Urinary bladder (tissue), 3 donors: ENCODE measurements at regions not wholly inside any gene's neighbourhood (a gene's known extent, or its start where the extent isn't known, plus 50 kb on each side); places are given as distances from the start of the nearest gene placed in this dataset.
"Not testable (repeated sequence)": the region's sequence is repeated elsewhere in the genome, so short reads cannot be mapped to it uniquely, and the experiment has no call there.

ENCODE experiments used
- DNase-seq: peaks from one replicate; pipeline ENCODE4 v3.0.0-alpha.2; 2015; ENCODE audit errors: extremely low spot score
- H3K27ac ChIP-seq: one replicate; pipeline ENCODE4 v1.5.1; 2013; ENCODE audit warnings: low read depth, mild to moderate bottlenecking, moderate library complexity
- H3K36me3 ChIP-seq: one replicate; pipeline ENCODE4 v1.6.1; 2013; ENCODE audit warnings: mild to moderate bottlenecking, moderate library complexity; ENCODE audit not compliant: insufficient read depth
- H3K4me1 ChIP-seq: one replicate; pipeline ENCODE4 v1.6.1; 2013; ENCODE audit warnings: mild to moderate bottlenecking, moderate library complexity; ENCODE audit not compliant: insufficient read depth
- H3K4me3 ChIP-seq: one replicate; pipeline ENCODE4 v1.5.1; 2013; ENCODE audit warnings: low read depth, low read length
- WGBS: extraction: QIAGEN DNeasy Blood & Tissue Kit; methylation state at CpG from one replicate; pipeline ENCODE4 v1.1.7; 2013; 5-methylcytosine and 5-hydroxymethylcytosine counted together
- donor health status: healthy with polysubstance abuse.
- donor health status: healthy.

GRCh38 chr5:33075731-33076130 is 364.6 kb downstream of the NPR3 start:
- DNase-seq = no peak
- Histone ChIP-seq H3K36me3 (no peaks in the 10 kb centered on the region), H3K4me1 (no peaks in the 10 kb centered on the region), H3K27ac (no peak overlapping the region), H3K4me3 (no peak overlapping the region)
- WGBS = 41% methylated on average over 2 of the region's 2 CpGs

GRCh38 chr5:33079548-33079947 is 361.2 kb upstream of the TARS1 start:
- Histone ChIP-seq H3K36me3 (no peaks in the 10 kb centered on the region), H3K4me3 (no peak overlapping the region), H3K4me1 (no peaks in the 10 kb centered on the region), H3K27ac (no peak overlapping the region)
- no peak for DNase-seq

- 53% methylated on average over 4 of the region's 4 CpGs for WGBS
- H3K36me3 ChIP-seq = no peaks in the 10 kb centered on the region
- no peak overlapping the region for H3K4me3 ChIP-seq
- H3K4me1 ChIP-seq = no peaks in the 10 kb centered on the region
- no peak overlapping the region for H3K27ac ChIP-seq
- DNase-seq = no peak
Observed at GRCh38 chr5:33080287-33080686, 360.5 kb upstream of the TARS1 start.

- Histone ChIP-seq H3K4me3 (no peak overlapping the region), H3K27ac (no peak overlapping the region), H3K36me3 (no peaks in the 10 kb centered on the region), H3K4me1 (no peaks in the 10 kb centered on the region)
- DNase-seq = no peak
- WGBS = 48% methylated on average over 2 of the region's 2 CpGs
Observed at GRCh38 chr5:33088176-33088575, 352.6 kb upstream of the TARS1 start.

GRCh38 chr5:33091571-33092363 is 349.0 kb upstream of the TARS1 start:
- Histone ChIP-seq H3K4me3 (no peak overlapping the region), H3K36me3 (no peaks in the 10 kb centered on the region), H3K27ac (no peak overlapping the region), H3K4me1 (no peaks in the 10 kb centered on the region)
- DNase-seq = no peak

- no peak overlapping the region for H3K4me3 ChIP-seq
- H3K27ac ChIP-seq = no peak overlapping the region
- WGBS = 66% methylated on average over 3 of the region's 3 CpGs
- no peaks in the 10 kb centered on the region for H3K4me1 ChIP-seq
- DNase-seq = no peak
- no peaks in the 10 kb centered on the region for H3K36me3 ChIP-seq
Observed at GRCh38 chr5:33092719-33093118, 348.0 kb upstream of the TARS1 start.

GRCh38 chr5:33102551-33102950 is 338.2 kb upstream of the TARS1 start:
- Histone ChIP-seq H3K4me1 (no peaks in the 10 kb centered on the region), H3K27ac (no peak overlapping the region), H3K36me3 (no peaks in the 10 kb centered on the region), H3K4me3 (no peak overlapping the region)
- 83% methylated on average over 7 of the region's 7 CpGs for WGBS
- no peak for DNase-seq

GRCh38 chr5:33105521-33105941 is 335.2 kb upstream of the TARS1 start:
- Histone ChIP-seq H3K36me3 (no peaks in the 10 kb centered on the region), H3K4me3 (no peak overlapping the region), H3K27ac (no peak overlapping the region), H3K4me1 (no peaks in the 10 kb centered on the region)
- 74% methylated on average over 1 of the region's 1 CpG for WGBS
- no peak for DNase-seq

GRCh38 chr5:33110496-33110895 is 330.3 kb upstream of the TARS1 start:
- H3K4me3 ChIP-seq, H3K4me1 ChIP-seq, DNase-seq, H3K27ac ChIP-seq, H3K36me3 ChIP-seq: not testable (repeated sequence)
- 79% methylated on average over 2 of the region's 2 CpGs for WGBS

- 77% methylated on average over 3 of the region's 3 CpGs for WGBS
- no peak overlapping the region for H3K4me3 ChIP-seq
- H3K4me1 ChIP-seq = no peaks in the 10 kb centered on the region
- no peaks in the 10 kb centered on the region for H3K36me3 ChIP-seq
- DNase-seq = no peak
- H3K27ac ChIP-seq = no peak overlapping the region
Observed at GRCh38 chr5:33114361-33114760, 326.4 kb upstream of the TARS1 start.

- DNase-seq = no peak
- WGBS = 89% methylated on average over 4 of the region's 4 CpGs
- H3K36me3 ChIP-seq = no peaks in the 10 kb centered on the region
- no peak overlapping the region for H3K27ac ChIP-seq
- no peak overlapping the region for H3K4me3 ChIP-seq
- no peaks in the 10 kb centered on the region for H3K4me1 ChIP-seq
Observed at GRCh38 chr5:33115467-33115866, 325.3 kb upstream of the TARS1 start.

GRCh38 chr5:33118761-33119415 is 321.9 kb upstream of the TARS1 start:
- Histone ChIP-seq H3K4me1 (no peaks in the 10 kb centered on the region), H3K36me3 (no peaks in the 10 kb centered on the region), H3K27ac (no peak overlapping the region), H3K4me3 (no peak overlapping the region)
- no peak for DNase-seq
- WGBS = 70% methylated on average over 1 of the region's 1 CpG

- no peak for DNase-seq
- Histone ChIP-seq H3K4me3 (no peak overlapping the region), H3K4me1 (no peaks in the 10 kb centered on the region), H3K36me3 (no peaks in the 10 kb centered on the region), H3K27ac (no peak overlapping the region)
- 63% methylated on average over 3 of the region's 3 CpGs for WGBS
Observed at GRCh38 chr5:33120671-33121070, 320.1 kb upstream of the TARS1 start.

- H3K27ac ChIP-seq = no peak overlapping the region
- no peaks in the 10 kb centered on the region for H3K36me3 ChIP-seq
- no peak for DNase-seq
- no peak overlapping the region for H3K4me3 ChIP-seq
- H3K4me1 ChIP-seq = no peaks in the 10 kb centered on the region
- 55% methylated on average over 2 of the region's 2 CpGs for WGBS
Observed at GRCh38 chr5:33129309-33129708, 311.5 kb upstream of the TARS1 start.
